Epithelial cell of esophagus (primary cell): ENCODE measurements at regions not wholly inside any gene's neighbourhood (a gene's known extent, or its start where the extent isn't known, plus 50 kb on each side); places are given as distances from the start of the nearest gene placed in this dataset.

Source experiments
- DNase-seq: peaks from one replicate; pipeline ENCODE4 v3.0.0; 2010; ENCODE audit warnings: low read depth
- H3K4me3 ChIP-seq: 2 replicates; pipeline ENCODE4 v1.5.1; 2011; ENCODE audit warnings: mild to moderate bottlenecking, low read length, control low read depth
- CTCF ChIP-seq: IDR thresholded peaks from 2 replicates; pipeline ENCODE4 v1.5.1; 2011; ENCODE audit warnings: low read depth, mild to moderate bottlenecking, low read length, control low read depth, inconsistent platforms; ENCODE audit not compliant: insufficient read depth; ENCODE audit errors: missing control alignments

- no peak for TF ChIP-seq CTCF
- H3K4me3 ChIP-seq = no peak overlapping the region
- no peak for DNase-seq
These were observed 597.0 kb upstream of the PABPC4L start for GRCh38 chr4:134798573-134798972.

- TF ChIP-seq CTCF = no peak
- peak; percentile 40 for DNase-seq
- H3K4me3 ChIP-seq = no peak overlapping the region
These were observed 585.7 kb upstream of the PABPC4L start for GRCh38 chr4:134787315-134787714.

GRCh38 chr4:134780244-134780643 is 578.7 kb upstream of the PABPC4L start:
- DNase-seq = no peak
- H3K4me3 ChIP-seq = no peak overlapping the region
- no peak for TF ChIP-seq CTCF

- no peak overlapping the region for H3K4me3 ChIP-seq
- DNase-seq = peak; percentile 46
- TF ChIP-seq CTCF = peak; percentile 46
These were observed 576.0 kb upstream of the PABPC4L start for GRCh38 chr4:134777606-134778005.

- no peak overlapping the region for H3K4me3 ChIP-seq
- no peak for TF ChIP-seq CTCF
- DNase-seq = no peak
These were observed 572.0 kb upstream of the PABPC4L start for GRCh38 chr4:134773497-134774000.

- DNase-seq = no peak
- no peak overlapping the region for H3K4me3 ChIP-seq
- TF ChIP-seq CTCF = peak; percentile 30
These were observed 560.5 kb upstream of the PABPC4L start for GRCh38 chr4:134762053-134762452.

- no peak overlapping the region for H3K4me3 ChIP-seq
- TF ChIP-seq CTCF = no peak
- no peak for DNase-seq
These were observed 554.8 kb upstream of the PABPC4L start for GRCh38 chr4:134756421-134756820.
